DOHH2 (cell line): ENCODE measurements at regions not wholly inside any gene's neighbourhood (a gene's known extent, or its start where the extent isn't known, plus 50 kb on each side); places are given as distances from the start of the nearest gene placed in this dataset.

Experiments used
- EZH2phosphoT487 ChIP-seq: fragments of 200-600 bp; sonication (generic); IDR thresholded peaks from 2 replicates; pipeline ENCODE4 v1.6.1; 2017; ENCODE audit warnings: borderline replicate concordance, mild to moderate bottlenecking, antibody characterized with exemption, low read length, moderate library complexity, mixed read lengths
- TF ChIP-seq, protein P1 (sequence below): fragments of 200-600 bp; sonication (generic); IDR thresholded peaks from one replicate; pipeline ENCODE4 v1.5.1; 2014; ENCODE audit warnings: antibody characterized with exemption, mild to moderate bottlenecking, low read depth, low read length; ENCODE audit not compliant: poor library complexity, severe bottlenecking

DNA sequence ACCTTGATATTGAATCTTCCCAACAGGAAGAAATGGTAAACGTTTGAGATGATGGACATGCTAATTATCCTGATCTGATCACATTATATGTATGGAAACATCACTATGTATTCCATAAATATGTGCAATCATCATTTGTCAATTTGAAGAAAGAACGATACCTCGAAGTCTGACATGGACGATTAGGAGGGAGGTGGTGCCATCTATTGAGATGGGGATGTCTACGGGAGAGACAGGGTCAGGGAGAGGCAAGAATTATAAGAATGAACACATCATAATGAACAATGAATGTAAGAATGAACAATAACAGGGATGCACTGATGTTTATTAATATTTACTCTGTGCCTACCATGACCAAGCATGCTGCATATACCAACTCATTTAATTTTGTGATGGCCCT lies 93.7 kb upstream of the SOD3 start:
- TF ChIP-seq EZH2phosphoT487 = no peak
- TF ChIP-seq, protein P1, sequence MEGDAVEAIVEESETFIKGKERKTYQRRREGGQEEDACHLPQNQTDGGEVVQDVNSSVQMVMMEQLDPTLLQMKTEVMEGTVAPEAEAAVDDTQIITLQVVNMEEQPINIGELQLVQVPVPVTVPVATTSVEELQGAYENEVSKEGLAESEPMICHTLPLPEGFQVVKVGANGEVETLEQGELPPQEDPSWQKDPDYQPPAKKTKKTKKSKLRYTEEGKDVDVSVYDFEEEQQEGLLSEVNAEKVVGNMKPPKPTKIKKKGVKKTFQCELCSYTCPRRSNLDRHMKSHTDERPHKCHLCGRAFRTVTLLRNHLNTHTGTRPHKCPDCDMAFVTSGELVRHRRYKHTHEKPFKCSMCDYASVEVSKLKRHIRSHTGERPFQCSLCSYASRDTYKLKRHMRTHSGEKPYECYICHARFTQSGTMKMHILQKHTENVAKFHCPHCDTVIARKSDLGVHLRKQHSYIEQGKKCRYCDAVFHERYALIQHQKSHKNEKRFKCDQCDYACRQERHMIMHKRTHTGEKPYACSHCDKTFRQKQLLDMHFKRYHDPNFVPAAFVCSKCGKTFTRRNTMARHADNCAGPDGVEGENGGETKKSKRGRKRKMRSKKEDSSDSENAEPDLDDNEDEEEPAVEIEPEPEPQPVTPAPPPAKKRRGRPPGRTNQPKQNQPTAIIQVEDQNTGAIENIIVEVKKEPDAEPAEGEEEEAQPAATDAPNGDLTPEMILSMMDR = no peak
